ENCODE measurements at regions not wholly inside any gene's neighbourhood (a gene's known extent, or its start where the extent isn't known, plus 50 kb on each side); places are given as distances from the start of the nearest gene placed in this dataset.

DNA sequence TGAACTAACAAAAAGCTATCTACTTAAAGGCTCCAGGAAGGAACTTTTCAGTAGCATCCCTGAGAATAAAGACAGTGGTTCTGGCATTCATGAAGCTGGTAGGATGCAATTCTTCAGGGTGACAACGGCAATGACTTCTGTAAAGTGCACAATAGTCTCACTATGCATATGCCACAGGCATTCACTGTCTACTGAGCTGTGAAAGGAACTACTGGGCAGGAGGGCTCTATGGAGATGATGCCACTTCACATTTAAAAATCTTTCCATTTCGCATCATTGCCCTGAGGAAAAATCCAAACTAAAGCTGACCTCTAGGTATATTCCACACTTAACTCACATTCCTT lies 2020.6 kb upstream of the PCDH20 start:
- H3K9me3 ChIP-seq (ENCODE audit: control insufficient read depth in 4 of 4, low read length in 3 of 4): no peaks in the 10 kb centered on the region
- H3K27me3 ChIP-seq (ENCODE audit: control insufficient read depth in 4 of 4, insufficient read depth in 4 of 4, low read length in 3 of 4): no peaks in the 10 kb centered on the region
- no peak overlapping the region for H3K4me3 ChIP-seq (ENCODE audit: low read depth in 1 of 3, low read length in 3 of 3)
- no peaks in the 10 kb centered on the region for H3K4me1 ChIP-seq (ENCODE audit: control insufficient read depth in 4 of 4, insufficient read depth in 4 of 4, low read length in 3 of 4)
- DNase-seq (ENCODE audit: low spot score): no peak
- no peak overlapping the region for H3K9ac ChIP-seq (ENCODE audit: low read depth in 1 of 2, low read length in 2 of 2)
- H3K36me3 ChIP-seq (ENCODE audit: control insufficient read depth in 4 of 4, insufficient read depth in 3 of 4, low read depth in 1 of 4, low read length in 3 of 4): no peaks in the 10 kb centered on the region
- 70% methylated on average over 2 of the region's 2 CpGs for WGBS
- TF ChIP-seq ATF3 (IDR thresholded peaks at IDR 0.05) (no peak), MAX (IDR thresholded peaks at IDR 0.05) (no peak), FOXA2 (IDR thresholded peaks at IDR 0.05) (no peak), NR2F2 (IDR thresholded peaks at IDR 0.05) (no peak), SP1 (IDR thresholded peaks at IDR 0.05) (no peak), GABPA (IDR thresholded peaks at IDR 0.05 in 1 of 2, conservative IDR thresholded peaks at IDR 0.05 in 1 of 2) (no peak), RXRA (IDR thresholded peaks at IDR 0.05) (no peak)
- TF ChIP-seq, protein P1, sequence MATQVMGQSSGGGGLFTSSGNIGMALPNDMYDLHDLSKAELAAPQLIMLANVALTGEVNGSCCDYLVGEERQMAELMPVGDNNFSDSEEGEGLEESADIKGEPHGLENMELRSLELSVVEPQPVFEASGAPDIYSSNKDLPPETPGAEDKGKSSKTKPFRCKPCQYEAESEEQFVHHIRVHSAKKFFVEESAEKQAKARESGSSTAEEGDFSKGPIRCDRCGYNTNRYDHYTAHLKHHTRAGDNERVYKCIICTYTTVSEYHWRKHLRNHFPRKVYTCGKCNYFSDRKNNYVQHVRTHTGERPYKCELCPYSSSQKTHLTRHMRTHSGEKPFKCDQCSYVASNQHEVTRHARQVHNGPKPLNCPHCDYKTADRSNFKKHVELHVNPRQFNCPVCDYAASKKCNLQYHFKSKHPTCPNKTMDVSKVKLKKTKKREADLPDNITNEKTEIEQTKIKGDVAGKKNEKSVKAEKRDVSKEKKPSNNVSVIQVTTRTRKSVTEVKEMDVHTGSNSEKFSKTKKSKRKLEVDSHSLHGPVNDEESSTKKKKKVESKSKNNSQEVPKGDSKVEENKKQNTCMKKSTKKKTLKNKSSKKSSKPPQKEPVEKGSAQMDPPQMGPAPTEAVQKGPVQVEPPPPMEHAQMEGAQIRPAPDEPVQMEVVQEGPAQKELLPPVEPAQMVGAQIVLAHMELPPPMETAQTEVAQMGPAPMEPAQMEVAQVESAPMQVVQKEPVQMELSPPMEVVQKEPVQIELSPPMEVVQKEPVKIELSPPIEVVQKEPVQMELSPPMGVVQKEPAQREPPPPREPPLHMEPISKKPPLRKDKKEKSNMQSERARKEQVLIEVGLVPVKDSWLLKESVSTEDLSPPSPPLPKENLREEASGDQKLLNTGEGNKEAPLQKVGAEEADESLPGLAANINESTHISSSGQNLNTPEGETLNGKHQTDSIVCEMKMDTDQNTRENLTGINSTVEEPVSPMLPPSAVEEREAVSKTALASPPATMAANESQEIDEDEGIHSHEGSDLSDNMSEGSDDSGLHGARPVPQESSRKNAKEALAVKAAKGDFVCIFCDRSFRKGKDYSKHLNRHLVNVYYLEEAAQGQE (IDR thresholded peaks at IDR 0.05): no peak
- TF ChIP-seq, protein P2, sequence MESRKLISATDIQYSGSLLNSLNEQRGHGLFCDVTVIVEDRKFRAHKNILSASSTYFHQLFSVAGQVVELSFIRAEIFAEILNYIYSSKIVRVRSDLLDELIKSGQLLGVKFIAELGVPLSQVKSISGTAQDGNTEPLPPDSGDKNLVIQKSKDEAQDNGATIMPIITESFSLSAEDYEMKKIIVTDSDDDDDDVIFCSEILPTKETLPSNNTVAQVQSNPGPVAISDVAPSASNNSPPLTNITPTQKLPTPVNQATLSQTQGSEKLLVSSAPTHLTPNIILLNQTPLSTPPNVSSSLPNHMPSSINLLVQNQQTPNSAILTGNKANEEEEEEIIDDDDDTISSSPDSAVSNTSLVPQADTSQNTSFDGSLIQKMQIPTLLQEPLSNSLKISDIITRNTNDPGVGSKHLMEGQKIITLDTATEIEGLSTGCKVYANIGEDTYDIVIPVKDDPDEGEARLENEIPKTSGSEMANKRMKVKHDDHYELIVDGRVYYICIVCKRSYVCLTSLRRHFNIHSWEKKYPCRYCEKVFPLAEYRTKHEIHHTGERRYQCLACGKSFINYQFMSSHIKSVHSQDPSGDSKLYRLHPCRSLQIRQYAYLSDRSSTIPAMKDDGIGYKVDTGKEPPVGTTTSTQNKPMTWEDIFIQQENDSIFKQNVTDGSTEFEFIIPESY (IDR thresholded peaks at IDR 0.05): no peak
- H3K27ac ChIP-seq (ENCODE audit: low read depth in 1 of 2, low read length in 2 of 2): no peak overlapping the region

DNA sequence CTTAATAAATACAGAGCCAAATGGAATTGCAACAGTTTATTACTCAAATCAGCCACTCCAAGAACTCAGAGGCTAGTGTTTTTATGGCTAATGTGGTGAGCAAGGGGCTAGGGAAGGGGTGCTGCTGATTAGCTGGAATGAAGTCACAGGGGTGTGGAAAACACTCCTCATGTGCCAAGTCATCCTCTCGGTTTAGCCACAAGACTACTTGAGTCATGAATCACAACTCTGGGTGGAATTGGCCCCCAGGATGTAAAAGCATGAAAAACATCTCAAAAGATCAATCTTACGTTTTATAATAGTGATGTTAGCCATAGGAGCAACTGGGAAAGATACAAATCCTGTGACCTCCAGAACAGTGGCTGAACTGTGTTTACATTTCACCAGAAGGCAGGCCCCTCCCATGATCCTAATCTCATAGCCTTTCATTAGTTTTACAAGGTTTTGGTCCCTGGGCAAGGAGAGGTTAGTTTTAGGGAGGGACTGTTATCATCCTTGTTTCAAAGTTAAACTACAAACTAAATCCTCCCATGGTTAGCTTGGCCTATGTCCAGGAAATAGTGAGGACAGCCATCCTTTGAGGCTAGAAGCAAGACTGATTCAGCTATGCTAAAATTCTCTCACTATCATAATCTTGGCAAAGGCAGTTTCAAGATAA lies 2020.1 kb upstream of the PCDH20 start:
- Histone ChIP-seq H3K9me3 (ENCODE audit: control insufficient read depth in 4 of 4, low read length in 3 of 4) (no peaks in the 10 kb centered on the region), H3K27me3 (ENCODE audit: control insufficient read depth in 4 of 4, insufficient read depth in 4 of 4, low read length in 3 of 4) (no peaks in the 10 kb centered on the region), H3K4me1 (ENCODE audit: control insufficient read depth in 4 of 4, insufficient read depth in 4 of 4, low read length in 3 of 4) (no peaks in the 10 kb centered on the region), H3K27ac (ENCODE audit: low read depth in 1 of 2, low read length in 2 of 2) (no peak overlapping the region), H3K9ac (ENCODE audit: low read depth in 1 of 2, low read length in 2 of 2) (no peak overlapping the region), H3K4me3 (ENCODE audit: low read depth in 1 of 3, low read length in 3 of 3) (no peak overlapping the region), H3K36me3 (ENCODE audit: control insufficient read depth in 4 of 4, insufficient read depth in 3 of 4, low read depth in 1 of 4, low read length in 3 of 4) (no peaks in the 10 kb centered on the region)
- DNase-seq (ENCODE audit: low spot score): no peak
- WGBS: 38% methylated on average over 2 of the region's 2 CpGs
- TF ChIP-seq NR2F2 (IDR thresholded peaks at IDR 0.05) (no peak), HNF4G (IDR thresholded peaks at IDR 0.05) (no peak), MAX (IDR thresholded peaks at IDR 0.05) (no peak), RXRA (IDR thresholded peaks at IDR 0.05) (no peak), GABPA (IDR thresholded peaks at IDR 0.05 in 1 of 2, conservative IDR thresholded peaks at IDR 0.05 in 1 of 2) (no peak), ATF3 (IDR thresholded peaks at IDR 0.05) (no peak), TAF1 (conservative IDR thresholded peaks at IDR 0.05) (no peak), HNF4A (conservative IDR thresholded peaks at IDR 0.05) (no peak), SP1 (IDR thresholded peaks at IDR 0.05) (no peak)
- TF ChIP-seq, protein P2 (IDR thresholded peaks at IDR 0.05): no peak

Data from liver (tissue), 7 donors.